ENCODE measurements at regions not wholly inside any gene's neighbourhood (a gene's known extent, or its start where the extent isn't known, plus 50 kb on each side); places are given as distances from the start of the nearest gene placed in this dataset.

- no peak for DNase-seq (ENCODE audit: insufficient read length, low spot score)
Measured at GRCh38 chr3:124496061-124496460, 234.2 kb upstream of the UMPS start.

GRCh38 chr3:124497487-124497886, 232.8 kb upstream of the UMPS start:
- no peak for FAIRE-seq
- TF ChIP-seq CTCF (IDR thresholded peaks at IDR 0.05; ENCODE audit: insufficient read depth, missing control alignments) = no peak

More at GRCh38 chr3:124496061-124496460, 234.2 kb upstream of the UMPS start:
- TF ChIP-seq CTCF (IDR thresholded peaks at IDR 0.05; ENCODE audit: insufficient read depth, missing control alignments) = no peak
- FAIRE-seq = no peak

GRCh38 chr3:124498891-124499290, 231.4 kb upstream of the UMPS start:
- DNase-seq (ENCODE audit: insufficient read length, low spot score) (no peak), FAIRE-seq (no peak)
- TF ChIP-seq CTCF (IDR thresholded peaks at IDR 0.05; ENCODE audit: insufficient read depth, missing control alignments) = no peak

More at GRCh38 chr3:124497487-124497886, 232.8 kb upstream of the UMPS start:
- DNase-seq (ENCODE audit: insufficient read length, low spot score) = no peak

- TF ChIP-seq CTCF (IDR thresholded peaks at IDR 0.05; ENCODE audit: insufficient read depth, missing control alignments) = no peak
- DNase-seq (ENCODE audit: insufficient read length, low spot score) = no peak
- FAIRE-seq = no peak
Measured at GRCh38 chr3:124504332-124505059, 225.8 kb upstream of the UMPS start.

- DNase-seq (ENCODE audit: insufficient read length, low spot score) (no peak), FAIRE-seq (no peak)
- TF ChIP-seq CTCF (IDR thresholded peaks at IDR 0.05; ENCODE audit: insufficient read depth, missing control alignments) = no peak
Measured at GRCh38 chr3:124509884-124510283, 220.4 kb upstream of the UMPS start.

- no peak for TF ChIP-seq CTCF (IDR thresholded peaks at IDR 0.05; ENCODE audit: insufficient read depth, missing control alignments)
- no peak for DNase-seq (ENCODE audit: insufficient read length, low spot score)
- no peak for FAIRE-seq
Measured at GRCh38 chr3:124510290-124510689, 220.0 kb upstream of the UMPS start.

- TF ChIP-seq CTCF (IDR thresholded peaks at IDR 0.05; ENCODE audit: insufficient read depth, missing control alignments) = no peak
- DNase-seq (ENCODE audit: insufficient read length, low spot score) = no peak
- no peak for FAIRE-seq
Measured at GRCh38 chr3:124512881-124513609, 217.2 kb upstream of the UMPS start.

All from D721Med (cell line).